H9 (cell line): ENCODE measurements at regions not wholly inside any gene's neighbourhood (a gene's known extent, or its start where the extent isn't known, plus 50 kb on each side); places are given as distances from the start of the nearest gene placed in this dataset.

ENCODE experiments used
- DNase-seq: peaks from one replicate; pipeline ENCODE4 v3.0.0-alpha.2; 2017
- H2AFZ ChIP-seq: one replicate; pipeline ENCODE4 v1.6.1; 2013; ENCODE audit warnings: mild to moderate bottlenecking, low read length, control low read depth, moderate library complexity
- H2AK5ac ChIP-seq: 2 replicates; pipeline ENCODE4 v1.6.1; 2013; ENCODE audit warnings: low read length, control low read depth, mixed read lengths; ENCODE audit not compliant: insufficient read length
- H2BK120ac ChIP-seq: one replicate; pipeline ENCODE4 v1.6.1; 2013; ENCODE audit warnings: low read depth, mild to moderate bottlenecking, low read length, control low read depth, inconsistent platforms; ENCODE audit not compliant: poor library complexity, severe bottlenecking
- H2BK12ac ChIP-seq: 2 replicates; pipeline ENCODE4 v1.6.1; 2013; ENCODE audit warnings: low read length, control low read depth, mixed read lengths, low read depth; ENCODE audit not compliant: insufficient read length
- H2BK15ac ChIP-seq: 2 replicates; pipeline ENCODE4 v1.6.1; 2013; ENCODE audit warnings: low read depth, low read length, control low read depth
- H2BK20ac ChIP-seq: one replicate; pipeline ENCODE4 v1.6.1; 2013; ENCODE audit warnings: low read depth, mild to moderate bottlenecking, low read length, control low read depth, inconsistent platforms; ENCODE audit not compliant: poor library complexity, severe bottlenecking
- H2BK5ac ChIP-seq: 2 replicates; pipeline ENCODE4 v1.6.1; 2013; ENCODE audit warnings: low read length, control low read depth, mixed read lengths; ENCODE audit not compliant: insufficient read length
- H3K14ac ChIP-seq: 2 replicates; pipeline ENCODE4 v1.6.1; 2013; ENCODE audit warnings: low read length, control low read depth; ENCODE audit not compliant: insufficient read depth
- H3K18ac ChIP-seq: 2 replicates; pipeline ENCODE4 v1.6.1; 2013; ENCODE audit warnings: low read depth, mild to moderate bottlenecking, mixed read lengths, low read length, control low read depth; ENCODE audit not compliant: insufficient read length
- H3K23ac ChIP-seq: 2 replicates; pipeline ENCODE4 v1.6.1; 2013; ENCODE audit warnings: low read length, control low read depth, mixed read lengths, low read depth; ENCODE audit not compliant: insufficient read length
- H3K23me2 ChIP-seq: 2 replicates; pipeline ENCODE4 v1.6.1; 2013; ENCODE audit warnings: low read depth, mild to moderate bottlenecking, mixed read lengths, low read length, control low read depth; ENCODE audit not compliant: insufficient read length, poor library complexity, severe bottlenecking
- H3K27ac ChIP-seq: 2 replicates; pipeline ENCODE4 v1.5.1; 2013; ENCODE audit warnings: low read length, control low read depth, mixed read lengths, low read depth; ENCODE audit not compliant: insufficient read length
- H3K27me3 ChIP-seq: 2 replicates; pipeline ENCODE4 v1.6.1; 2013; ENCODE audit warnings: low read length, control low read depth, inconsistent platforms; ENCODE audit not compliant: insufficient read depth
- H3K4ac ChIP-seq: 2 replicates; pipeline ENCODE4 v1.6.1; 2013; ENCODE audit warnings: low read depth, mild to moderate bottlenecking, control low read depth, inconsistent platforms, low read length, moderate library complexity
- H3K4me1 ChIP-seq: 2 replicates; pipeline ENCODE4 v1.6.1; 2013; ENCODE audit warnings: low read length, control low read depth, inconsistent platforms; ENCODE audit not compliant: insufficient read depth
- H3K4me2 ChIP-seq: 2 replicates; pipeline ENCODE4 v1.6.1; 2013; ENCODE audit warnings: low read length, control low read depth, mixed read lengths; ENCODE audit not compliant: insufficient read length, insufficient read depth
- H3K56ac ChIP-seq: 2 replicates; pipeline ENCODE4 v1.6.1; 2013; ENCODE audit warnings: low read depth, mild to moderate bottlenecking, mixed read lengths, low read length, control low read depth; ENCODE audit not compliant: insufficient read length
- H3K79me1 ChIP-seq: 2 replicates; pipeline ENCODE4 v1.6.1; 2013; ENCODE audit warnings: low read depth, mild to moderate bottlenecking, moderate library complexity, low read length, control low read depth, inconsistent platforms; ENCODE audit not compliant: insufficient read depth, poor library complexity, severe bottlenecking
- H3K79me2 ChIP-seq: 2 replicates; pipeline ENCODE4 v1.6.1; 2013; ENCODE audit warnings: low read length, control low read depth, inconsistent platforms; ENCODE audit not compliant: insufficient read depth
- H3K9ac ChIP-seq: 2 replicates; pipeline ENCODE4 v1.6.1; 2013; ENCODE audit warnings: low read length, control low read depth, mixed read lengths; ENCODE audit not compliant: insufficient read length; ENCODE audit errors: extremely low read depth
- H3K9me3 ChIP-seq: one replicate; pipeline ENCODE4 v1.6.1; 2013; ENCODE audit warnings: low read depth, low read length, inconsistent platforms; ENCODE audit not compliant: control insufficient read depth
- H3T11ph ChIP-seq: one replicate; pipeline ENCODE4 v1.6.1; 2013; ENCODE audit warnings: mild to moderate bottlenecking, low read length, control low read depth, inconsistent platforms
- H4K20me1 ChIP-seq: one replicate; pipeline ENCODE4 v1.6.1; 2013; ENCODE audit not compliant: control insufficient read depth, insufficient read length, insufficient read depth
- H4K5ac ChIP-seq: 2 replicates; pipeline ENCODE4 v1.6.1; 2013; ENCODE audit warnings: low read depth, mild to moderate bottlenecking, mixed read lengths, low read length, control low read depth; ENCODE audit not compliant: insufficient read length
- H4K8ac ChIP-seq: replicated peaks from 2 replicates; pipeline ENCODE4 v1.6.1; 2013; ENCODE audit warnings: low read length, control low read depth, mixed read lengths, low read depth; ENCODE audit not compliant: insufficient read length
- H4K91ac ChIP-seq: 2 replicates; pipeline ENCODE4 v1.6.1; 2013; ENCODE audit warnings: low read depth, mild to moderate bottlenecking, moderate library complexity, mixed read lengths, low read length, control low read depth; ENCODE audit not compliant: insufficient read length
- H3K27ac Mint-ChIP-seq, 3 experiments: 2 replicates in 2 of 3; 3 replicates in 1 of 3; pipeline ENCODE4 v1.8.0; 2020 to 2021; ENCODE audit warnings: mixed read lengths in 3 of 3, mild to moderate bottlenecking in 1 of 3, moderate library complexity in 1 of 3
- H3K27me3 Mint-ChIP-seq: 2 replicates; pipeline ENCODE4 v1.8.0; 2021; ENCODE audit warnings: low read depth, mild to moderate bottlenecking, moderate library complexity, mixed read lengths
- H3K36me3 Mint-ChIP-seq, 3 experiments: 2 replicates in 2 of 3; 3 replicates in 1 of 3; pipeline ENCODE4 v1.8.0; 2020 to 2021; ENCODE audit warnings: low read depth in 3 of 3, mixed read lengths in 3 of 3; ENCODE audit not compliant: insufficient read depth in 1 of 3
- H3K4me1 Mint-ChIP-seq, 2 experiments: 2 replicates each; pipeline ENCODE4 v1.8.0; 2020; ENCODE audit warnings: mixed read lengths in 2 of 2
- H3K4me3 Mint-ChIP-seq, 2 experiments: 2 replicates in 1 of 2; 3 replicates in 1 of 2; pipeline ENCODE4 v1.8.0; 2020 to 2021; ENCODE audit warnings: mild to moderate bottlenecking in 2 of 2, mixed read lengths in 2 of 2, moderate library complexity in 1 of 2
- H3K9me3 Mint-ChIP-seq, 2 experiments: 2 replicates in 1 of 2; 3 replicates in 1 of 2; pipeline ENCODE4 v1.8.0; 2020; ENCODE audit warnings: mild to moderate bottlenecking in 2 of 2, mixed read lengths in 2 of 2, moderate library complexity in 1 of 2
- CTCF ChIP-seq: fragments of 200-600 bp; sonication (generic); conservative IDR thresholded peaks from 3 replicates; pipeline ENCODE4 v1.8.0; 2021; ENCODE audit warnings: antibody characterized with exemption, mild to moderate bottlenecking
- WGBS: extraction: QIAGEN DNeasy Blood & Tissue Kit; methylation state at CpG from one replicate; pipeline ENCODE4 v1.1.7; 2013; ENCODE audit warnings: missing lambda C conversion rate, low lambda C conversion rate, mixed read lengths; ENCODE audit not compliant: insufficient read length; ENCODE audit errors: extremely low coverage; 5-methylcytosine and 5-hydroxymethylcytosine counted together

- Mint-ChIP-seq H3K27ac (no peak overlapping the region), H3K4me1 (no peaks in the 10 kb centered on the region; a peak in 1 of 4 replicates), H3K27me3 (no peaks in the 10 kb centered on the region), H3K36me3 (no peaks in the 10 kb centered on the region), H3K4me3 (no peak overlapping the region), H3K9me3 (no peaks in the 10 kb centered on the region)
- H3K27ac ChIP-seq, result no peak overlapping the region
- no peaks in the 10 kb centered on the region for H3K27me3 ChIP-seq
- H2BK12ac ChIP-seq, result no peak overlapping the region
- H3K56ac ChIP-seq, result no peak overlapping the region
- no peaks in the 10 kb centered on the region for H4K20me1 ChIP-seq
- no peaks in the 10 kb centered on the region for H3K4me1 ChIP-seq
- DNase-seq, result no peak
- no peak overlapping the region for H2AFZ ChIP-seq
- no peak overlapping the region for H3K18ac ChIP-seq
- no peak overlapping the region for H2BK120ac ChIP-seq
- H4K91ac ChIP-seq, result no peak overlapping the region
- no peak overlapping the region for H2AK5ac ChIP-seq
- no CpG with 5 or more reads among the region's 4 CpGs for WGBS
- no peaks in the 10 kb centered on the region for H3K23me2 ChIP-seq
- H4K8ac ChIP-seq, result no peak overlapping the region
- no peak overlapping the region for H2BK15ac ChIP-seq
- H2BK20ac ChIP-seq, result no peak overlapping the region
- no peak overlapping the region for H3T11ph ChIP-seq
- no peaks in the 10 kb centered on the region for H3K79me1 ChIP-seq
- H4K5ac ChIP-seq, result no peak overlapping the region
- no peaks in the 10 kb centered on the region for H3K79me2 ChIP-seq
- no peaks in the 10 kb centered on the region for H3K9me3 ChIP-seq
- no peak overlapping the region for H3K23ac ChIP-seq
- H3K9ac ChIP-seq, result no peak overlapping the region
- no peak overlapping the region for H3K4ac ChIP-seq
- H3K4me2 ChIP-seq, result no peak overlapping the region
- TF ChIP-seq CTCF, result no peak
- H2BK5ac ChIP-seq, result no peak overlapping the region
- no peak overlapping the region for H3K14ac ChIP-seq
These were observed 960.7 kb upstream of the PCDH9 start for GRCh38 chr13:68190818-68191217.
